Ovary (tissue), 3 donors: ENCODE measurements at regions not wholly inside any gene's neighbourhood (a gene's known extent, or its start where the extent isn't known, plus 50 kb on each side); places are given as distances from the start of the nearest gene placed in this dataset.

Experiments
- CTCF ChIP-seq, 3 donors: fragments of 450-650 bp in 2 of 3; fragments of 200-600 bp in 1 of 3; IDR thresholded peaks; one replicate each; pipeline versions ENCODE4 v1.5.1 to v1.8.0; 2016 to 2022; ENCODE audit warnings: antibody characterized with exemption in 3 of 3, mild to moderate bottlenecking in 1 of 3
- EP300 ChIP-seq: sonication (generic); formaldehyde crosslinking; IDR thresholded peaks from one replicate; pipeline ENCODE4 v1.6.1; 2017; ENCODE audit warnings: antibody characterized with exemption
- POLR2A ChIP-seq: fragments of 450-650 bp; IDR thresholded peaks from one replicate; pipeline ENCODE4 v1.6.1; 2017; ENCODE audit warnings: antibody characterized with exemption, mild to moderate bottlenecking, moderate library complexity
- donor health status: DM: no; HTN: no; CAD: no.

GRCh38 chr1:213685992-213686582 is 301.7 kb upstream of the PROX1 start:
- no peak for TF ChIP-seq POLR2A
- no peak for TF ChIP-seq EP300
- TF ChIP-seq CTCF (IDR thresholded peaks at IDR 0.05), result no peak
